ENCODE measurements at regions not wholly inside any gene's neighbourhood (a gene's known extent, or its start where the extent isn't known, plus 50 kb on each side); places are given as distances from the start of the nearest gene placed in this dataset.

DNA sequence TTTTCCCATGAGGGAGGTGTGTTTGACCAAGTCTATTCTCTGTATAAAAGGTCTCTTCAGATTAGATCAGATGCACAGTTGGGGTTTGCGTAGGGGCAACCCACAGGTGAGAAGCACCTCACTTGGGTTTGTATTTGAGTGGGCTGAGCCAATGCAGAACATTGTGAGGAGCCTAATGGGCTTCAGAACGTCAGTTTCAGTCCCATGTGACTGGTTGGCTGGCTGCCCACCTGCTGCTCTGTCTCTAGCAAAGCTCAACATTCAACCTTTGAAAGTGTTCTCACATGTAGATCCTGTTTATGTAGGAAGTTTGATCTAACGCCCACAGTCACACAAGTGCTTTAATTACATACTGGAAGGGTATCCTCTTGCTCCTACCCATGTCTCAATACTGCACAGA lies 105.5 kb downstream of the FASLG start:
- no peaks in the 10 kb centered on the region for H3K27me3 ChIP-seq
- no peak overlapping the region for H3K27ac ChIP-seq
- 35 to 44% (median 39%) methylated on average over 3 of the region's 3 CpGs for WGBS, 5 donors
- no peak overlapping the region for H3K4me3 ChIP-seq
- intact Hi-C loops (cut with DNase I; ENCODE audit: low total_unique reads): no loop called here
- no peaks in the 10 kb centered on the region for H3K4me1 ChIP-seq
- H3K9me3 ChIP-seq: no peaks in the 10 kb centered on the region
- no peak for TF ChIP-seq EP300 (IDR thresholded peaks at IDR 0.05)
- TF ChIP-seq, protein P1, sequence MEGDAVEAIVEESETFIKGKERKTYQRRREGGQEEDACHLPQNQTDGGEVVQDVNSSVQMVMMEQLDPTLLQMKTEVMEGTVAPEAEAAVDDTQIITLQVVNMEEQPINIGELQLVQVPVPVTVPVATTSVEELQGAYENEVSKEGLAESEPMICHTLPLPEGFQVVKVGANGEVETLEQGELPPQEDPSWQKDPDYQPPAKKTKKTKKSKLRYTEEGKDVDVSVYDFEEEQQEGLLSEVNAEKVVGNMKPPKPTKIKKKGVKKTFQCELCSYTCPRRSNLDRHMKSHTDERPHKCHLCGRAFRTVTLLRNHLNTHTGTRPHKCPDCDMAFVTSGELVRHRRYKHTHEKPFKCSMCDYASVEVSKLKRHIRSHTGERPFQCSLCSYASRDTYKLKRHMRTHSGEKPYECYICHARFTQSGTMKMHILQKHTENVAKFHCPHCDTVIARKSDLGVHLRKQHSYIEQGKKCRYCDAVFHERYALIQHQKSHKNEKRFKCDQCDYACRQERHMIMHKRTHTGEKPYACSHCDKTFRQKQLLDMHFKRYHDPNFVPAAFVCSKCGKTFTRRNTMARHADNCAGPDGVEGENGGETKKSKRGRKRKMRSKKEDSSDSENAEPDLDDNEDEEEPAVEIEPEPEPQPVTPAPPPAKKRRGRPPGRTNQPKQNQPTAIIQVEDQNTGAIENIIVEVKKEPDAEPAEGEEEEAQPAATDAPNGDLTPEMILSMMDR (IDR thresholded peaks at IDR 0.05): no peak
- no peak for TF ChIP-seq POLR2A (IDR thresholded peaks at IDR 0.05)
- no peak for TF ChIP-seq POLR2AphosphoS5 (IDR thresholded peaks at IDR 0.05)
- peak; percentile 27 to 39 for DNase-seq
- no peaks in the 10 kb centered on the region for H3K36me3 ChIP-seq

DNA sequence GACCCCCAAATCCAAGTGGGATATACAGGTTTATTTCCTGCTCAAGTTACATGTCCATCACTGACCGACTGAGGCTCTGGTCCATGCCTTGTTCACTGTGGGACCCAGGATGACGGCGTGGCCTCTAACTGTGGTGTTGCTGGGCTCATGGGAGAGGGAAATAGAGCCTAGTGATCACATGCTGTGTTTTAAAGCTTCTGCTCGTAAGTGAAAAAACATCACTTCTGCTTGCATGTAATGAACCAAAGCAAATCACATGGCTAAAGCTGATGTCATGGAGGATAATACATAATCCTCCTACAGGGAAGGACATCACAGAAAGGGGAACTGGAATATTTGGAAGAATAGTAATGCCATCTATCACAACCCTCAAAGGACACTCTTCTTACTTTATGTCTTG lies 107.6 kb downstream of the FASLG start:
- no peak for TF ChIP-seq POLR2A (IDR thresholded peaks at IDR 0.05)
- TF ChIP-seq, protein P1 (IDR thresholded peaks at IDR 0.05): no peak
- TF ChIP-seq POLR2AphosphoS5 (IDR thresholded peaks at IDR 0.05): no peak
- no peak for TF ChIP-seq EP300 (IDR thresholded peaks at IDR 0.05)
- no peaks in the 10 kb centered on the region for H3K9me3 ChIP-seq
- no peaks in the 10 kb centered on the region for H3K4me1 ChIP-seq
- no peaks in the 10 kb centered on the region for H3K36me3 ChIP-seq
- 91 to 93% (median 92%) methylated on average over 4 of the region's 4 CpGs for WGBS, 5 donors
- intact Hi-C loops (cut with DNase I; ENCODE audit: low total_unique reads): no loop called here
- H3K27ac ChIP-seq: no peak overlapping the region
- H3K27me3 ChIP-seq: no peaks in the 10 kb centered on the region
- no peak overlapping the region for H3K4me3 ChIP-seq
- peak in 1 of 2 donors; percentile 15 for DNase-seq

DNA sequence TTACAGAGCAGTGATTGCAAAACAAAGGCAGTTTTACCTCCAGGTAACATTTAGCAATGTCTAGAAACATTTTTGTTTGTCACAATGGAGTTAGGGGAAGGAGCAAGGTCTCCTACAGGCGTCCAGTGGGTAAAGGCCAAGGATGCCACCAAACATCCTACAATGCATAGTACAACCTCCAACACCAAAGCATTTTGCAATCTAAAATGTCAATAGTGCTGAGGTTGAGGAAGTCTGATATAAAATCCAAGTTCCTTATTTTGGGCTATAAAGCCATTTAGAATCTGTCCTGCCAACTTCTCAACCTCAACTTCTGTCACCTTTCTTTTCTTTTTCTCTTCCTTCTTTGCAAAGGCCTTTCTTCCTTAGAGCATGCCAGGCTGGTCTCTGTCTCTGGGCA lies 111.2 kb downstream of the FASLG start:
- Histone ChIP-seq H3K27me3 (no peaks in the 10 kb centered on the region), H3K27ac (no peak overlapping the region), H3K36me3 (no peaks in the 10 kb centered on the region), H3K9me3 (no peaks in the 10 kb centered on the region), H3K4me1 (no peaks in the 10 kb centered on the region), H3K4me3 (no peak overlapping the region)
- TF ChIP-seq, protein P1 (IDR thresholded peaks at IDR 0.05): no peak
- no peak for TF ChIP-seq POLR2AphosphoS5 (IDR thresholded peaks at IDR 0.05)
- no peak for TF ChIP-seq POLR2A (IDR thresholded peaks at IDR 0.05)
- TF ChIP-seq EP300 (IDR thresholded peaks at IDR 0.05): no peak
- intact Hi-C loops (cut with DNase I; ENCODE audit: low total_unique reads): no loop called here
- DNase-seq: no peak
- WGBS, 5 donors: 70 to 88% (median 71%) methylated on average over 1 of the region's 1 CpG

DNA sequence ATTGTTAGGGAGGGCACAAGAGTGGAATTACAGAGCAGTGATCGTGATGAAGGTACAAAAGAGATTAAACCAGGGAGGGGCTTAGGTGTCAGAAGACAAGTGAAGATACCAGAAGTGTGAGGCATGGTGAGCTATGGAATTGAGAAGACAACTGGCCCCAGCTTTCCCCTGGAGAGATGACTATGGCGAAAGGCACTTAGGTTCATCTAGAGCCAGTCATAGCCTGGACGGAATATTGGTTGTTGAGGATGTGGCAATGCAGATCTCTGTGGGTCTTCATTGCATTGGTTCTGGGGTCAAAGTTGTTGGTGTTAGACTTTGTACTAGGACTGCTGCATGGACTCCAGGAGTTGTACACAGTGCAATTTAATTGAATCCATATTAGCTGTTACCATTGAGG lies 115.7 kb downstream of the FASLG start:
- Histone ChIP-seq H3K36me3 (no peaks in the 10 kb centered on the region), H3K9me3 (no peaks in the 10 kb centered on the region), H3K4me3 (no peak overlapping the region), H3K4me1 (no peaks in the 10 kb centered on the region), H3K27me3 (no peaks in the 10 kb centered on the region), H3K27ac (no peak overlapping the region)
- DNase-seq: no peak
- WGBS, 5 donors: 88 to 96% (median 92%) methylated on average over 3 of the region's 3 CpGs
- intact Hi-C loops (cut with DNase I; ENCODE audit: low total_unique reads): no loop called here
- TF ChIP-seq, protein P1 (IDR thresholded peaks at IDR 0.05): no peak
- TF ChIP-seq EP300 (IDR thresholded peaks at IDR 0.05) (no peak), POLR2A (IDR thresholded peaks at IDR 0.05) (no peak), POLR2AphosphoS5 (IDR thresholded peaks at IDR 0.05) (no peak)

Data from stomach (tissue), 8 donors.